ENCODE measurements at regions not wholly inside any gene's neighbourhood (a gene's known extent, or its start where the extent isn't known, plus 50 kb on each side); places are given as distances from the start of the nearest gene placed in this dataset.

DNA sequence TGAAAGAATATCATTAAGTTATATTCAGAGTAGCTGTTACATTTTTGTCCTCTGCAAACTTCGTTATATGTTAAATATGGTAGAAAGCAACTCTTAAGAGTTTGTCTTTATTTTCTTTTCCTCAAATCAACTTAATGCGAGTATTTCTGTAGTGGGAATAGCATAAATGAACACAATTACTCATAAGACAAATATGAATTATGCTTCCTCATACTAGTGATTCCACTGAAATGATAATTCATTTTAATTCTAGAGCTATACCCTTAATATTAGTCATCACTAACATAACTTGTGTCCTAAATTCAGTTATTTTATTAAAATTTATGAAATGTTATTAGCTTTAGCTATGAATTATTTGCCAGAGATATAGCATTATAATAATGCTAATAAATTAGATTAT lies 820.6 kb upstream of the KCND2 start:
- Histone ChIP-seq H3K36me3 (ENCODE audit: insufficient read depth) (no peaks in the 10 kb centered on the region), H3K9me2 (ENCODE audit: insufficient read depth) (no peaks in the 10 kb centered on the region; the same call in 1 of the 2 replicates), H3K27ac (ENCODE audit: low read depth) (no peak overlapping the region), H3K4me2 (no peak overlapping the region), H3K27me3 (ENCODE audit: insufficient read depth) (no peaks in the 10 kb centered on the region), H3F3A (replicated peaks; ENCODE audit: low read depth) (no peaks in the 10 kb centered on the region), H4K20me1 (replicated peaks; ENCODE audit: insufficient read depth) (no peaks in the 10 kb centered on the region), H3K4me1 (ENCODE audit: insufficient read depth) (no peaks in the 10 kb centered on the region), H3K79me2 (replicated peaks; ENCODE audit: insufficient read depth) (no peaks in the 10 kb centered on the region), H3K4me3 (no peak overlapping the region), H2AFZ (no peak overlapping the region)
- no peak for TF ChIP-seq JUNB (IDR thresholded peaks at IDR 0.05; ENCODE audit: unreplicated experiment)
- TF ChIP-seq EZH2phosphoT487 (IDR thresholded peaks at IDR 0.05; ENCODE audit: unreplicated experiment) = no peak
- TF ChIP-seq ZNF331 (CRISPR knock-in tag; IDR thresholded peaks at IDR 0.05; ENCODE audit: low read depth) = no peak
- TF ChIP-seq CREB1 (CRISPR knock-in tag; IDR thresholded peaks at IDR 0.05; ENCODE audit: low read depth) = no peak
- no peak for TF ChIP-seq STAT1 (IDR thresholded peaks at IDR 0.05; ENCODE audit: unreplicated experiment)
- TF ChIP-seq, protein P1, sequence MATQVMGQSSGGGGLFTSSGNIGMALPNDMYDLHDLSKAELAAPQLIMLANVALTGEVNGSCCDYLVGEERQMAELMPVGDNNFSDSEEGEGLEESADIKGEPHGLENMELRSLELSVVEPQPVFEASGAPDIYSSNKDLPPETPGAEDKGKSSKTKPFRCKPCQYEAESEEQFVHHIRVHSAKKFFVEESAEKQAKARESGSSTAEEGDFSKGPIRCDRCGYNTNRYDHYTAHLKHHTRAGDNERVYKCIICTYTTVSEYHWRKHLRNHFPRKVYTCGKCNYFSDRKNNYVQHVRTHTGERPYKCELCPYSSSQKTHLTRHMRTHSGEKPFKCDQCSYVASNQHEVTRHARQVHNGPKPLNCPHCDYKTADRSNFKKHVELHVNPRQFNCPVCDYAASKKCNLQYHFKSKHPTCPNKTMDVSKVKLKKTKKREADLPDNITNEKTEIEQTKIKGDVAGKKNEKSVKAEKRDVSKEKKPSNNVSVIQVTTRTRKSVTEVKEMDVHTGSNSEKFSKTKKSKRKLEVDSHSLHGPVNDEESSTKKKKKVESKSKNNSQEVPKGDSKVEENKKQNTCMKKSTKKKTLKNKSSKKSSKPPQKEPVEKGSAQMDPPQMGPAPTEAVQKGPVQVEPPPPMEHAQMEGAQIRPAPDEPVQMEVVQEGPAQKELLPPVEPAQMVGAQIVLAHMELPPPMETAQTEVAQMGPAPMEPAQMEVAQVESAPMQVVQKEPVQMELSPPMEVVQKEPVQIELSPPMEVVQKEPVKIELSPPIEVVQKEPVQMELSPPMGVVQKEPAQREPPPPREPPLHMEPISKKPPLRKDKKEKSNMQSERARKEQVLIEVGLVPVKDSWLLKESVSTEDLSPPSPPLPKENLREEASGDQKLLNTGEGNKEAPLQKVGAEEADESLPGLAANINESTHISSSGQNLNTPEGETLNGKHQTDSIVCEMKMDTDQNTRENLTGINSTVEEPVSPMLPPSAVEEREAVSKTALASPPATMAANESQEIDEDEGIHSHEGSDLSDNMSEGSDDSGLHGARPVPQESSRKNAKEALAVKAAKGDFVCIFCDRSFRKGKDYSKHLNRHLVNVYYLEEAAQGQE (IDR thresholded peaks at IDR 0.05; ENCODE audit: unreplicated experiment) = no peak
- no peak for TF ChIP-seq ETS1 (IDR thresholded peaks at IDR 0.05)
- TF ChIP-seq NANOG (IDR thresholded peaks at IDR 0.05; ENCODE audit: borderline replicate concordance) = no peak
- ATAC-seq = no peak
- Mint-ChIP-seq H3K27me3 (ENCODE audit: insufficient read depth, low read depth, poor library complexity) (no peaks in the 10 kb centered on the region), H3K9me3 (no peaks in the 10 kb centered on the region; the same call in 2 of the 3 replicates), H3K27ac (no peak overlapping the region), H3K4me3 (no peak overlapping the region), H3K36me3 (ENCODE audit: low read depth) (no peaks in the 10 kb centered on the region), H3K4me1 (no peaks in the 10 kb centered on the region)
- DNase-seq (ENCODE audit: low spot score) = no peak

DNA sequence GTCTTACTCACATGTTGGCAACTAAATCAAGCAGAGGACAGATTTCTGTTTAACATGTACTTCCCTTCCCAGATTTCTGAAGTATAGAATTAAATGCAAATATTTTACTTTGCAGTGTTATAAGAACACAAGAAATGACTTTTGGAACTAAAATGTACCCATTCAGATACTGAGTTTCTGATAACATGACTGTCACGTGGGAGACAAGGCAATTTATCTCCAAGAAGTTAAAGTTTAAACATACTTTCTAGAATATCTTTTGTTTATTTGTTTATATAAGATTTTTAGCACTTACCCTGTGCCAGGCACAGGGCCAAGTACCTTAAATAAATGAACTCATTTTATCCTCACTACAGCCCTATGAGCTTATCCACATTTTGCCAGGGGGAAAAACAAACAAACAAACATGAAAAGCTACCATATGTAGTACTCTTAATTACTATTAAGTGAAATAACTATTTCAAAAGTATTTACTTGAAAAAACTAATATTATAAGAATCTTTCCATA lies 807.1 kb upstream of the KCND2 start:
- H3K4me3 ChIP-seq = no peak overlapping the region
- no peaks in the 10 kb centered on the region for H3K36me3 ChIP-seq (ENCODE audit: insufficient read depth)
- H3K79me2 ChIP-seq (replicated peaks; ENCODE audit: insufficient read depth) = no peaks in the 10 kb centered on the region
- H3K4me1 Mint-ChIP-seq = no peaks in the 10 kb centered on the region
- no peak overlapping the region for H3K4me3 Mint-ChIP-seq
- no peak overlapping the region for H3K4me2 ChIP-seq
- H3K4me1 ChIP-seq (ENCODE audit: insufficient read depth) = no peaks in the 10 kb centered on the region
- H2AFZ ChIP-seq = no peak overlapping the region
- H3F3A ChIP-seq (replicated peaks; ENCODE audit: low read depth) = no peaks in the 10 kb centered on the region
- no peaks in the 10 kb centered on the region for H3K27me3 Mint-ChIP-seq (ENCODE audit: insufficient read depth, low read depth, poor library complexity)
- no peaks in the 10 kb centered on the region for H3K36me3 Mint-ChIP-seq (ENCODE audit: low read depth)
- ATAC-seq (no peak), DNase-seq (ENCODE audit: low spot score) (no peak)
- H3K27me3 ChIP-seq (ENCODE audit: insufficient read depth) = no peaks in the 10 kb centered on the region
- H3K9me2 ChIP-seq (ENCODE audit: insufficient read depth) = no peaks in the 10 kb centered on the region
- no peak overlapping the region for H3K27ac Mint-ChIP-seq
- TF ChIP-seq EZH2 (IDR thresholded peaks at IDR 0.05; ENCODE audit: low read depth, unreplicated experiment) = no peak
- no peak for TF ChIP-seq ETS1 (IDR thresholded peaks at IDR 0.05)
- no peak for TF ChIP-seq ZNF331 (CRISPR knock-in tag; IDR thresholded peaks at IDR 0.05; ENCODE audit: low read depth)
- no peak for TF ChIP-seq EZH2phosphoT487 (IDR thresholded peaks at IDR 0.05; ENCODE audit: unreplicated experiment)
- no peaks in the 10 kb centered on the region for H3K9me3 Mint-ChIP-seq
- no peaks in the 10 kb centered on the region for H4K20me1 ChIP-seq (replicated peaks; ENCODE audit: insufficient read depth)
- no peak overlapping the region for H3K27ac ChIP-seq (ENCODE audit: low read depth)

Data from GM23338 (cell line).